Smooth muscle cell (in vitro differentiated cells): ENCODE measurements at regions not wholly inside any gene's neighbourhood (a gene's known extent, or its start where the extent isn't known, plus 50 kb on each side); places are given as distances from the start of the nearest gene placed in this dataset.
"Not testable (repeated sequence)": the region's sequence is repeated elsewhere in the genome, so short reads cannot be mapped to it uniquely, and the experiment has no call there.

ENCODE experiments used
- DNase-seq: peaks from one replicate; lab custom pipeline; 2025; ENCODE audit not compliant: unreplicated experiment; lab: John Stamatoyannopoulos, UW
- H2AFZ ChIP-seq: fragments of 200-600 bp; sonication (generic); 2 replicates; pipeline ENCODE4 v1.6.0; 2016; ENCODE audit warnings: antibody characterized with exemption, low read depth, mild to moderate bottlenecking
- H3F3A ChIP-seq: fragments of 200-600 bp; sonication (generic); 2 replicates; pipeline ENCODE4 v1.6.0; 2017; ENCODE audit warnings: antibody characterized with exemption, low read depth
- H3K27ac ChIP-seq: fragments of 200-600 bp; sonication (generic); 2 replicates; pipeline ENCODE4 v1.5.1; 2016; ENCODE audit warnings: low read depth, mild to moderate bottlenecking
- H3K27me3 ChIP-seq: fragments of 200-600 bp; sonication (generic); 2 replicates; pipeline ENCODE4 v1.6.1; 2016; ENCODE audit warnings: low read depth, mild to moderate bottlenecking
- H3K36me3 ChIP-seq: fragments of 200-600 bp; sonication (generic); 2 replicates; pipeline ENCODE4 v1.5.1; 2016; ENCODE audit warnings: low read depth
- H3K4me1 ChIP-seq: fragments of 200-600 bp; sonication (generic); 2 replicates; pipeline ENCODE4 v1.5.1; 2016; ENCODE audit warnings: low read depth
- H3K4me2 ChIP-seq: fragments of 200-600 bp; sonication (generic); 2 replicates; pipeline ENCODE4 v1.6.0; 2016; ENCODE audit warnings: mild to moderate bottlenecking
- H3K4me3 ChIP-seq: fragments of 200-600 bp; sonication (generic); 2 replicates; pipeline ENCODE4 v1.5.1; 2016; ENCODE audit warnings: mild to moderate bottlenecking
- H3K79me2 ChIP-seq: fragments of 200-600 bp; sonication (generic); 2 replicates; pipeline ENCODE4 v1.6.0; 2016; ENCODE audit warnings: low read depth, mild to moderate bottlenecking
- H3K9ac ChIP-seq: fragments of 200-600 bp; sonication (generic); 2 replicates; pipeline ENCODE4 v1.6.0; 2016; ENCODE audit warnings: low read depth
- H3K9me3 ChIP-seq: fragments of 200-600 bp; sonication (generic); replicated peaks from 2 replicates; pipeline ENCODE4 v1.5.1; 2016; ENCODE audit warnings: low read depth
- H4K20me1 ChIP-seq: fragments of 200-600 bp; sonication (generic); 2 replicates; pipeline ENCODE4 v1.6.0; 2016; ENCODE audit warnings: low read depth
- CTCF ChIP-seq: fragments of 200-600 bp; sonication (generic); IDR thresholded peaks from 2 replicates; pipeline ENCODE4 v1.5.1; 2017; ENCODE audit warnings: borderline replicate concordance, mild to moderate bottlenecking, antibody characterized with exemption; ENCODE audit not compliant: insufficient read depth, poor library complexity, severe bottlenecking
- WGBS: methylation state at CpG from one replicate; pipeline ENCODE4 v1.1.7; 2016; ENCODE audit warnings: low lambda C conversion rate; 5-methylcytosine and 5-hydroxymethylcytosine counted together

- H3K27ac ChIP-seq, result no peak overlapping the region
- peaks cover 17% of the 10 kb centered on the region for H3K27me3 ChIP-seq
- DNase-seq, result no peak
- no peaks in the 10 kb centered on the region for H4K20me1 ChIP-seq
- no peaks in the 10 kb centered on the region for H3K4me1 ChIP-seq
- peaks cover 4% of the 10 kb centered on the region for H3K9me3 ChIP-seq
- H2AFZ ChIP-seq, result no peak overlapping the region
- no peak overlapping the region for H3K9ac ChIP-seq
- whole genome bisulfite sequencing, result 38% methylated on average over 39 of the region's 52 CpGs
- peak overlapping the region; percentile 40 for H3K4me3 ChIP-seq
- H3K4me2 ChIP-seq, result peak overlapping the region; percentile 79
- H3K79me2 ChIP-seq, result no peaks in the 10 kb centered on the region
- no peaks in the 10 kb centered on the region for H3F3A ChIP-seq
- no peak for TF ChIP-seq CTCF
- H3K36me3 ChIP-seq, result no peaks in the 10 kb centered on the region
Observed at GRCh38 chrX:65406532-65406931, 128.1 kb downstream of the LAS1L start.

GRCh38 chrX:65392284-65392683 is 142.3 kb downstream of the LAS1L start:
- H3K4me1 ChIP-seq, result no peaks in the 10 kb centered on the region
- 92% methylated on average over 14 of the region's 21 CpGs for WGBS

GRCh38 chrX:65389120-65389519 is 145.5 kb downstream of the LAS1L start:
- not testable (repeated sequence) for H3K36me3 ChIP-seq, H2AFZ ChIP-seq, H3K4me2 ChIP-seq, DNase-seq, H3K9ac ChIP-seq, H3K4me1 ChIP-seq, H3K9me3 ChIP-seq, H3K4me3 ChIP-seq, H4K20me1 ChIP-seq, H3K79me2 ChIP-seq, H3K27ac ChIP-seq, H3K27me3 ChIP-seq, H3F3A ChIP-seq
- WGBS, result 93% methylated on average over 8 of the region's 8 CpGs

More at GRCh38 chrX:65392284-65392683, 142.3 kb downstream of the LAS1L start:
- Histone ChIP-seq H3F3A (no peaks in the 10 kb centered on the region), H3K27me3 (no peaks in the 10 kb centered on the region), H2AFZ (no peak overlapping the region), H3K9me3 (no peaks in the 10 kb centered on the region), H3K79me2 (no peaks in the 10 kb centered on the region), H4K20me1 (no peaks in the 10 kb centered on the region), H3K4me2 (no peak overlapping the region), H3K9ac (no peak overlapping the region), H3K4me3 (no peak overlapping the region), H3K36me3 (no peaks in the 10 kb centered on the region), H3K27ac (no peak overlapping the region)
- DNase-seq, result no peak
- TF ChIP-seq CTCF, result no peak
